Adrenal gland (tissue), 5 donors: ENCODE measurements at regions not wholly inside any gene's neighbourhood (a gene's known extent, or its start where the extent isn't known, plus 50 kb on each side); places are given as distances from the start of the nearest gene placed in this dataset.

Source experiments
- POLR2A ChIP-seq, 2 donors: fragments of 450-650 bp; IDR thresholded peaks; one replicate each; pipeline ENCODE4 v1.6.1; 2017; ENCODE audit warnings: antibody characterized with exemption in 2 of 2, mild to moderate bottlenecking in 2 of 2, moderate library complexity in 1 of 2
- TF ChIP-seq, protein P1 (sequence below), 6 experiments: fragments of 450-650 bp in 4 of 6; fragments of 200-600 bp in 2 of 6; sonication (generic) in 1 of 6; IDR thresholded peaks; 1 replicate in 5 of 6; 2 replicates in 1 of 6; pipeline versions ENCODE4 v1.5.1 to v1.8.0; 2016 to 2021; ENCODE audit warnings: antibody characterized with exemption in 6 of 6, mild to moderate bottlenecking in 2 of 6, moderate library complexity in 1 of 6
- donor health status: DM: no; HTN: no; CAD: no.

DNA sequence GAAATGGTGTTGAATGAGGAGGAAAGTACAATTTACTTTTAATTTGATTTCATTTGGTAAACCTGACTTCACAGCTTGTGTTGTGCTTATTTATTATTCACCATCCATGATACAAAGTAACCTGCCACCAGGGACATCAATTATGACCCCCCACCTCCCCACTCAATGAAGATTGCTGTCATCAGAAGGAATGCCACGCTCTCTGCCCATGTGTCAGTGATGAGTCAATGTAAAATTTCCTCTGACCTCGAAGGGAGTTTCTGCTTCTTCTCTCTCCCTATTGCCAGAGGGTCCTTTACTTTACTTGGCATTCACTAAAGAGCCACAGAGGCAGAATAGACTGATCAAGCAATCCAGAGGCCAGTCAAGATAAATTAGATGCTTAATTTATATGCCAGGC, 759.7 kb downstream of the CDH11 start:
- TF ChIP-seq, protein P1, sequence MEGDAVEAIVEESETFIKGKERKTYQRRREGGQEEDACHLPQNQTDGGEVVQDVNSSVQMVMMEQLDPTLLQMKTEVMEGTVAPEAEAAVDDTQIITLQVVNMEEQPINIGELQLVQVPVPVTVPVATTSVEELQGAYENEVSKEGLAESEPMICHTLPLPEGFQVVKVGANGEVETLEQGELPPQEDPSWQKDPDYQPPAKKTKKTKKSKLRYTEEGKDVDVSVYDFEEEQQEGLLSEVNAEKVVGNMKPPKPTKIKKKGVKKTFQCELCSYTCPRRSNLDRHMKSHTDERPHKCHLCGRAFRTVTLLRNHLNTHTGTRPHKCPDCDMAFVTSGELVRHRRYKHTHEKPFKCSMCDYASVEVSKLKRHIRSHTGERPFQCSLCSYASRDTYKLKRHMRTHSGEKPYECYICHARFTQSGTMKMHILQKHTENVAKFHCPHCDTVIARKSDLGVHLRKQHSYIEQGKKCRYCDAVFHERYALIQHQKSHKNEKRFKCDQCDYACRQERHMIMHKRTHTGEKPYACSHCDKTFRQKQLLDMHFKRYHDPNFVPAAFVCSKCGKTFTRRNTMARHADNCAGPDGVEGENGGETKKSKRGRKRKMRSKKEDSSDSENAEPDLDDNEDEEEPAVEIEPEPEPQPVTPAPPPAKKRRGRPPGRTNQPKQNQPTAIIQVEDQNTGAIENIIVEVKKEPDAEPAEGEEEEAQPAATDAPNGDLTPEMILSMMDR (IDR thresholded peaks at IDR 0.05) = no peak
- TF ChIP-seq POLR2A (IDR thresholded peaks at IDR 0.05) = no peak
